ENCODE measurements at regions not wholly inside any gene's neighbourhood (a gene's known extent, or its start where the extent isn't known, plus 50 kb on each side); places are given as distances from the start of the nearest gene placed in this dataset.

- TF ChIP-seq, protein P1, sequence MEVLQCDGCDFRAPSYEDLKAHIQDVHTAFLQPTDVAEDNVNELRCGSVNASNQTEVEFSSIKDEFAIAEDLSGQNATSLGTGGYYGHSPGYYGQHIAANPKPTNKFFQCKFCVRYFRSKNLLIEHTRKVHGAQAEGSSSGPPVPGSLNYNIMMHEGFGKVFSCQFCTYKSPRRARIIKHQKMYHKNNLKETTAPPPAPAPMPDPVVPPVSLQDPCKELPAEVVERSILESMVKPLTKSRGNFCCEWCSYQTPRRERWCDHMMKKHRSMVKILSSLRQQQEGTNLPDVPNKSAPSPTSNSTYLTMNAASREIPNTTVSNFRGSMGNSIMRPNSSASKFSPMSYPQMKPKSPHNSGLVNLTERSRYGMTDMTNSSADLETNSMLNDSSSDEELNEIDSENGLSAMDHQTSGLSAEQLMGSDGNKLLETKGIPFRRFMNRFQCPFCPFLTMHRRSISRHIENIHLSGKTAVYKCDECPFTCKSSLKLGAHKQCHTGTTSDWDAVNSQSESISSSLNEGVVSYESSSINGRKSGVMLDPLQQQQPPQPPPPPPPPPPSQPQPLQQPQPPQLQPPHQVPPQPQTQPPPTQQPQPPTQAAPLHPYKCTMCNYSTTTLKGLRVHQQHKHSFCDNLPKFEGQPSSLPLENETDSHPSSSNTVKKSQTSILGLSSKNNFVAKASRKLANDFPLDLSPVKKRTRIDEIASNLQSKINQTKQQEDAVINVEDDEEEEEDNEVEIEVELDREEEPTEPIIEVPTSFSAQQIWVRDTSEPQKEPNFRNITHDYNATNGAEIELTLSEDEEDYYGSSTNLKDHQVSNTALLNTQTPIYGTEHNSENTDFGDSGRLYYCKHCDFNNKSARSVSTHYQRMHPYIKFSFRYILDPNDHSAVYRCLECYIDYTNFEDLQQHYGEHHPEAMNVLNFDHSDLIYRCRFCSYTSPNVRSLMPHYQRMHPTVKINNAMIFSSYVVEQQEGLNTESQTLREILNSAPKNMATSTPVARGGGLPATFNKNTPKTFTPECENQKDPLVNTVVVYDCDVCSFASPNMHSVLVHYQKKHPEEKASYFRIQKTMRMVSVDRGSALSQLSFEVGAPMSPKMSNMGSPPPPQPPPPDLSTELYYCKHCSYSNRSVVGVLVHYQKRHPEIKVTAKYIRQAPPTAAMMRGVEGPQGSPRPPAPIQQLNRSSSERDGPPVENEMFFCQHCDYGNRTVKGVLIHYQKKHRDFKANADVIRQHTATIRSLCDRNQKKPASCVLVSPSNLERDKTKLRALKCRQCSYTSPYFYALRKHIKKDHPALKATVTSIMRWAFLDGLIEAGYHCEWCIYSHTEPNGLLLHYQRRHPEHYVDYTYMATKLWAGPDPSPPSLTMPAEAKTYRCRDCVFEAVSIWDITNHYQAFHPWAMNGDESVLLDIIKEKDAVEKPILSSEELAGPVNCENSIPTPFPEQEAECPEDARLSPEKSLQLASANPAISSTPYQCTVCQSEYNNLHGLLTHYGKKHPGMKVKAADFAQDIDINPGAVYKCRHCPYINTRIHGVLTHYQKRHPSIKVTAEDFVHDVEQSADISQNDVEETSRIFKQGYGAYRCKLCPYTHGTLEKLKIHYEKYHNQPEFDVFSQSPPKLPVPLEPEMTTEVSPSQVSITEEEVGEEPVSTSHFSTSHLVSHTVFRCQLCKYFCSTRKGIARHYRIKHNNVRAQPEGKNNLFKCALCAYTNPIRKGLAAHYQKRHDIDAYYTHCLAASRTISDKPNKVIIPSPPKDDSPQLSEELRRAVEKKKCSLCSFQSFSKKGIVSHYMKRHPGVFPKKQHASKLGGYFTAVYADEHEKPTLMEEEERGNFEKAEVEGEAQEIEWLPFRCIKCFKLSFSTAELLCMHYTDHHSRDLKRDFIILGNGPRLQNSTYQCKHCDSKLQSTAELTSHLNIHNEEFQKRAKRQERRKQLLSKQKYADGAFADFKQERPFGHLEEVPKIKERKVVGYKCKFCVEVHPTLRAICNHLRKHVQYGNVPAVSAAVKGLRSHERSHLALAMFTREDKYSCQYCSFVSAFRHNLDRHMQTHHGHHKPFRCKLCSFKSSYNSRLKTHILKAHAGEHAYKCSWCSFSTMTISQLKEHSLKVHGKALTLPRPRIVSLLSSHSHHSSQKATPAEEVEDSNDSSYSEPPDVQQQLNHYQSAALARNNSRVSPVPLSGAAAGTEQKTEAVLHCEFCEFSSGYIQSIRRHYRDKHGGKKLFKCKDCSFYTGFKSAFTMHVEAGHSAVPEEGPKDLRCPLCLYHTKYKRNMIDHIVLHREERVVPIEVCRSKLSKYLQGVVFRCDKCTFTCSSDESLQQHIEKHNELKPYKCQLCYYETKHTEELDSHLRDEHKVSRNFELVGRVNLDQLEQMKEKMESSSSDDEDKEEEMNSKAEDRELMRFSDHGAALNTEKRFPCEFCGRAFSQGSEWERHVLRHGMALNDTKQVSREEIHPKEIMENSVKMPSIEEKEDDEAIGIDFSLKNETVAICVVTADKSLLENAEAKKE (CRISPR knock-in tag; IDR thresholded peaks at IDR 0.05): no peak
- no peak for TF ChIP-seq POLR2AphosphoS5 (IDR thresholded peaks at IDR 0.05; ENCODE audit: low read depth)
These were observed 95.8 kb upstream of the UST start (continued) for GRCh38 chr6:148650941-148651505.

GRCh38 chr6:148652205-148652604, 94.6 kb upstream of the UST start:
- peaks cover 75% of the 10 kb centered on the region for H3K36me3 Mint-ChIP-seq (ENCODE audit: low read depth)
- peaks cover 78% of the 10 kb centered on the region for H3K9me3 Mint-ChIP-seq
- DNase-seq (ENCODE audit: low spot score) (no peak), ATAC-seq (no peak)
- Histone ChIP-seq H3K9me2 (ENCODE audit: insufficient read depth) (peaks cover 5% of the 10 kb centered on the region), H3K79me2 (replicated peaks; ENCODE audit: insufficient read depth) (no peaks in the 10 kb centered on the region), H4K20me1 (replicated peaks; ENCODE audit: insufficient read depth) (no peaks in the 10 kb centered on the region), H3K27me3 (ENCODE audit: insufficient read depth) (no peaks in the 10 kb centered on the region), H3K4me3 (no peak overlapping the region), H2AFZ (no peak overlapping the region), H3K4me2 (no peak overlapping the region), H3F3A (replicated peaks; ENCODE audit: low read depth) (no peaks in the 10 kb centered on the region), H3K36me3 (ENCODE audit: insufficient read depth) (peaks cover 18% of the 10 kb centered on the region), H3K27ac (ENCODE audit: low read depth) (no peak overlapping the region), H3K4me1 (ENCODE audit: insufficient read depth) (no peaks in the 10 kb centered on the region)
- H3K27ac Mint-ChIP-seq: no peak overlapping the region
- H3K27me3 Mint-ChIP-seq (ENCODE audit: insufficient read depth, low read depth, poor library complexity): no peaks in the 10 kb centered on the region
- no peak overlapping the region for H3K4me3 Mint-ChIP-seq
- no peaks in the 10 kb centered on the region; the same call in 2 of the 3 replicates for H3K4me1 Mint-ChIP-seq
- TF ChIP-seq EZH2 (IDR thresholded peaks at IDR 0.05; ENCODE audit: low read depth, unreplicated experiment) (no peak), STAT1 (IDR thresholded peaks at IDR 0.05; ENCODE audit: unreplicated experiment) (no peak), ZNF331 (CRISPR knock-in tag; IDR thresholded peaks at IDR 0.05; ENCODE audit: low read depth) (no peak), JUNB (IDR thresholded peaks at IDR 0.05; ENCODE audit: unreplicated experiment) (no peak), ZNF114 (CRISPR knock-in tag; IDR thresholded peaks at IDR 0.05) (no peak), EZH2phosphoT487 (IDR thresholded peaks at IDR 0.05; ENCODE audit: unreplicated experiment) (no peak), CREB1 (CRISPR knock-in tag; IDR thresholded peaks at IDR 0.05; ENCODE audit: low read depth) (no peak), POLR2AphosphoS5 (IDR thresholded peaks at IDR 0.05; ENCODE audit: low read depth) (no peak)
- TF ChIP-seq, protein P1 (CRISPR knock-in tag; IDR thresholded peaks at IDR 0.05): no peak

All from GM23338 (cell line).